ENCODE measurements at regions not wholly inside any gene's neighbourhood (a gene's known extent, or its start where the extent isn't known, plus 50 kb on each side); places are given as distances from the start of the nearest gene placed in this dataset.

- Histone ChIP-seq H3K4me1 (ENCODE audit: control insufficient read depth in 2 of 2, insufficient read depth in 2 of 2, low read length in 2 of 2) (no peaks in the 10 kb centered on the region), H4K20me1 (ENCODE audit: control insufficient read depth, insufficient read depth, low read length, poor library complexity, severe bottlenecking) (no peaks in the 10 kb centered on the region), H3K9me3 (ENCODE audit: control extremely low read depth in 1 of 3, control insufficient read depth in 2 of 3, insufficient read depth in 1 of 3, low read length in 2 of 3) (peaks cover 10 to 29% (median 17%) of the 10 kb centered on the region in 3 donors), H2AFZ (ENCODE audit: insufficient read depth, low read depth, low read length, poor library complexity, severe bottlenecking) (no peak overlapping the region), H3K4me3 (ENCODE audit: control extremely low read depth in 1 of 5, extremely low read depth in 1 of 5, insufficient read depth in 1 of 5, low read depth in 2 of 5, low read length in 4 of 5) (no peak overlapping the region), H3K79me2 (ENCODE audit: control insufficient read depth, insufficient read depth, low read length) (no peaks in the 10 kb centered on the region), H3K27ac (ENCODE audit: low read length in 2 of 2) (no peak overlapping the region), H3K27me3 (replicated peaks in 1 of 4; ENCODE audit: control extremely low read depth in 1 of 4, control insufficient read depth in 3 of 4, insufficient read depth in 4 of 4, low read length in 3 of 4) (peaks cover 0 to 6% (median 0%) of the 10 kb centered on the region in 4 experiments), H3K36me3 (replicated peaks in 1 of 2; ENCODE audit: control extremely low read depth in 1 of 2, control insufficient read depth in 1 of 2, extremely low read depth in 1 of 2, insufficient read depth in 2 of 2, low read length in 1 of 2) (no peaks in the 10 kb centered on the region), H3K9ac (ENCODE audit: low read length) (no peak overlapping the region), H3K4me2 (replicated peaks; ENCODE audit: low read depth, low read length, poor library complexity, severe bottlenecking) (no peak overlapping the region)
- DNase-seq: no peak
- peaks cover 7% of the 10 kb centered on the region for H3K9me3 Mint-ChIP-seq (ENCODE audit: insufficient read depth)
- H3K27ac Mint-ChIP-seq: no peak overlapping the region
- ATAC-seq (ENCODE audit: low read depth): no peak
- no CpG with 5 or more reads among the region's 4 CpGs for WGBS (ENCODE audit: insufficient coverage)
- H3K4me3 Mint-ChIP-seq: no peak overlapping the region
- ChIA-PET CTCF (no interaction called here), POLR2A (no interaction called here)
- TF ChIP-seq CTCF (IDR thresholded peaks at IDR 0.05) (no peak), EZH2 (IDR thresholded peaks at IDR 0.05; ENCODE audit: borderline replicate concordance, insufficient read depth, low read depth, low read length, poor library complexity, severe bottlenecking) (no peak)
- H3K4me1 Mint-ChIP-seq: no peaks in the 10 kb centered on the region
- H3K27me3 Mint-ChIP-seq: peaks cover 3% of the 10 kb centered on the region
- intact Hi-C loops (cut with micrococcal nuclease): no loop called here
Observed at GRCh38 chr20:43809206-43809819, 82.5 kb upstream of the GTSF1L start.

GRCh38 chr20:43804781-43805180 is 78.0 kb upstream of the GTSF1L start:
- Histone ChIP-seq H3K27me3 (replicated peaks in 1 of 4; ENCODE audit: control extremely low read depth in 1 of 4, control insufficient read depth in 3 of 4, insufficient read depth in 4 of 4, low read length in 3 of 4) (peaks cover 0 to 3% (median 0%) of the 10 kb centered on the region in 4 experiments), H3K9ac (ENCODE audit: low read length) (no peak overlapping the region), H2AFZ (ENCODE audit: insufficient read depth, low read depth, low read length, poor library complexity, severe bottlenecking) (no peak overlapping the region), H3K36me3 (replicated peaks in 1 of 2; ENCODE audit: control extremely low read depth in 1 of 2, control insufficient read depth in 1 of 2, extremely low read depth in 1 of 2, insufficient read depth in 2 of 2, low read length in 1 of 2) (no peaks in the 10 kb centered on the region), H3K4me1 (ENCODE audit: control insufficient read depth in 2 of 2, insufficient read depth in 2 of 2, low read length in 2 of 2) (no peaks in the 10 kb centered on the region), H4K20me1 (ENCODE audit: control insufficient read depth, insufficient read depth, low read length, poor library complexity, severe bottlenecking) (no peaks in the 10 kb centered on the region), H3K79me2 (ENCODE audit: control insufficient read depth, insufficient read depth, low read length) (no peaks in the 10 kb centered on the region), H3K4me3 (ENCODE audit: control extremely low read depth in 1 of 5, extremely low read depth in 1 of 5, insufficient read depth in 1 of 5, low read depth in 2 of 5, low read length in 4 of 5) (no peak overlapping the region), H3K9me3 (ENCODE audit: control extremely low read depth in 1 of 3, control insufficient read depth in 2 of 3, insufficient read depth in 1 of 3, low read length in 2 of 3) (peaks cover 10 to 25% (median 17%) of the 10 kb centered on the region in 3 donors), H3K4me2 (replicated peaks; ENCODE audit: low read depth, low read length, poor library complexity, severe bottlenecking) (no peak overlapping the region), H3K27ac (ENCODE audit: low read length in 2 of 2) (no peak overlapping the region)
- Mint-ChIP-seq H3K4me1 (no peaks in the 10 kb centered on the region), H3K9me3 (ENCODE audit: insufficient read depth) (peaks cover 10% of the 10 kb centered on the region), H3K4me3 (no peak overlapping the region), H3K27me3 (peaks cover 8% of the 10 kb centered on the region), H3K27ac (no peak overlapping the region)
- ChIA-PET CTCF (no interaction called here), POLR2A (no interaction called here)
- DNase-seq (no peak), ATAC-seq (ENCODE audit: low read depth) (no peak)
- WGBS (ENCODE audit: insufficient coverage): no CpG with 5 or more reads among the region's 5 CpGs
- intact Hi-C loops (cut with micrococcal nuclease): no loop called here
- no peak for TF ChIP-seq CTCF (IDR thresholded peaks at IDR 0.05)
- TF ChIP-seq EZH2 (IDR thresholded peaks at IDR 0.05; ENCODE audit: borderline replicate concordance, insufficient read depth, low read depth, low read length, poor library complexity, severe bottlenecking): no peak
